Erythroblast (primary cell): ENCODE measurements at regions not wholly inside any gene's neighbourhood (a gene's known extent, or its start where the extent isn't known, plus 50 kb on each side); places are given as distances from the start of the nearest gene placed in this dataset.

Experiments
- GATA1 ChIP-seq: IDR thresholded peaks from 2 replicates; pipeline ENCODE4 v1.6.1; 2011; ENCODE audit warnings: low read depth, mild to moderate bottlenecking, control low read depth, low read length, moderate library complexity
- POLR2A ChIP-seq: IDR thresholded peaks from 2 replicates; pipeline ENCODE4 v1.6.1; 2011; ENCODE audit warnings: mild to moderate bottlenecking, low read length

- TF ChIP-seq POLR2A (no peak), GATA1 (no peak)
Observed at GRCh38 chr6:66291905-66292304, 584.9 kb upstream of the EYS start.
